ENCODE measurements at regions not wholly inside any gene's neighbourhood (a gene's known extent, or its start where the extent isn't known, plus 50 kb on each side); places are given as distances from the start of the nearest gene placed in this dataset.
A peak's percentile ranks its signal among the peaks of the same experiment; 100 is the strongest.

DNA sequence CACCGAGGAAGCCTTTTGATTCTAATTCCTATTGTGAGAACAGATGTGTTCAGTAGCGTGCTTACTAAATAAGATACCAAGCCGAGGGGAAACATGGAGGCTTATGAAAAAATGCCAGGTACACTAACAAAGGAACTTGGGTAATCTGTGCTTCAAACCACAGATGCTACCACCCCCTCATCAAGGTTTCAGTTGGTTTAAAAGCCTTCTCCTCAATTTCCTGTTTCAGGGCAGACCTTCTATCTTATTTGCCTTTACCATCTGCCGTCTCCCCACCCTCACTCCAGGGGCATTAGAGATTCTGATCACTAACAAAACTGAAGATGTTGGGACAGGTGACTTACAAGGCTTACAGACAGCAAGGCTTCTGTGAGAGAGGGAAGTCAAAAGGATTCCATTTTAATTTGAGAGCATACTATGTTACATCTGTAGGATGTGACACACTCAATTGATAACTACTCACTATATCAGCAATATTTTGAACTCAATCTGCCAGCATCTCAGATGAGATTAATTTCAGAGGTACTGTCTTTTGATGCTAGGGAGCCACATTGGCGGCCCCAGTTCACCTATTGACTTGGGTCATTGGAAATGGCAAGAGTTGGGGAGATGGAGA lies 60.6 kb upstream of the PLCL2 start (continued):
- TF ChIP-seq, protein P1, sequence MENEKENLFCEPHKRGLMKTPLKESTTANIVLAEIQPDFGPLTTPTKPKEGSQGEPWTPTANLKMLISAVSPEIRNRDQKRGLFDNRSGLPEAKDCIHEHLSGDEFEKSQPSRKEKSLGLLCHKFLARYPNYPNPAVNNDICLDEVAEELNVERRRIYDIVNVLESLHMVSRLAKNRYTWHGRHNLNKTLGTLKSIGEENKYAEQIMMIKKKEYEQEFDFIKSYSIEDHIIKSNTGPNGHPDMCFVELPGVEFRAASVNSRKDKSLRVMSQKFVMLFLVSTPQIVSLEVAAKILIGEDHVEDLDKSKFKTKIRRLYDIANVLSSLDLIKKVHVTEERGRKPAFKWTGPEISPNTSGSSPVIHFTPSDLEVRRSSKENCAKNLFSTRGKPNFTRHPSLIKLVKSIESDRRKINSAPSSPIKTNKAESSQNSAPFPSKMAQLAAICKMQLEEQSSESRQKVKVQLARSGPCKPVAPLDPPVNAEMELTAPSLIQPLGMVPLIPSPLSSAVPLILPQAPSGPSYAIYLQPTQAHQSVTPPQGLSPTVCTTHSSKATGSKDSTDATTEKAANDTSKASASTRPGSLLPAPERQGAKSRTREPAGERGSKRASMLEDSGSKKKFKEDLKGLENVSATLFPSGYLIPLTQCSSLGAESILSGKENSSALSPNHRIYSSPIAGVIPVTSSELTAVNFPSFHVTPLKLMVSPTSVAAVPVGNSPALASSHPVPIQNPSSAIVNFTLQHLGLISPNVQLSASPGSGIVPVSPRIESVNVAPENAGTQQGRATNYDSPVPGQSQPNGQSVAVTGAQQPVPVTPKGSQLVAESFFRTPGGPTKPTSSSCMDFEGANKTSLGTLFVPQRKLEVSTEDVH (IDR thresholded peaks at IDR 0.05; ENCODE audit: low read depth, partially characterized antibody) = no peak
- TF ChIP-seq ZNF217 (IDR thresholded peaks at IDR 0.05) = no peak
- TF ChIP-seq MTA3 (IDR thresholded peaks at IDR 0.05; ENCODE audit: borderline replicate concordance, low read length) = peak; percentile 72; the same call in 1 of the 2 replicates
- TF ChIP-seq HCFC1 (IDR thresholded peaks at IDR 0.05; ENCODE audit: low read length) = no peak
- TF ChIP-seq ESRRA (IDR thresholded peaks at IDR 0.05; ENCODE audit: low read length) = no peak
- TF ChIP-seq, protein P2, sequence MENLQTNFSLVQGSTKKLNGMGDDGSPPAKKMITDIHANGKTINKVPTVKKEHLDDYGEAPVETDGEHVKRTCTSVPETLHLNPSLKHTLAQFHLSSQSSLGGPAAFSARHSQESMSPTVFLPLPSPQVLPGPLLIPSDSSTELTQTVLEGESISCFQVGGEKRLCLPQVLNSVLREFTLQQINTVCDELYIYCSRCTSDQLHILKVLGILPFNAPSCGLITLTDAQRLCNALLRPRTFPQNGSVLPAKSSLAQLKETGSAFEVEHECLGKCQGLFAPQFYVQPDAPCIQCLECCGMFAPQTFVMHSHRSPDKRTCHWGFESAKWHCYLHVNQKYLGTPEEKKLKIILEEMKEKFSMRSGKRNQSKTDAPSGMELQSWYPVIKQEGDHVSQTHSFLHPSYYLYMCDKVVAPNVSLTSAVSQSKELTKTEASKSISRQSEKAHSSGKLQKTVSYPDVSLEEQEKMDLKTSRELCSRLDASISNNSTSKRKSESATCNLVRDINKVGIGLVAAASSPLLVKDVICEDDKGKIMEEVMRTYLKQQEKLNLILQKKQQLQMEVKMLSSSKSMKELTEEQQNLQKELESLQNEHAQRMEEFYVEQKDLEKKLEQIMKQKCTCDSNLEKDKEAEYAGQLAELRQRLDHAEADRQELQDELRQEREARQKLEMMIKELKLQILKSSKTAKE (IDR thresholded peaks at IDR 0.05; ENCODE audit: low read depth, poor library complexity, severe bottlenecking) = peak; percentile 26
- no peak for TF ChIP-seq FOS (IDR thresholded peaks at IDR 0.05; ENCODE audit: borderline replicate concordance, extremely low read depth, insufficient read length)
- no peak for TF ChIP-seq SMAD5 (IDR thresholded peaks at IDR 0.05; ENCODE audit: low read depth)
- TF ChIP-seq PRDM15 (CRISPR knock-in tag; IDR thresholded peaks at IDR 0.05) = no peak
- TF ChIP-seq HDAC2 (IDR thresholded peaks at IDR 0.05) = no peak
- TF ChIP-seq YY1 (IDR thresholded peaks at IDR 0.05; ENCODE audit: low read depth, low read length) = 0 out of 2 replicates have a peak, but pooled peaks have one; percentile 34
- TF ChIP-seq BMI1 (IDR thresholded peaks at IDR 0.05; ENCODE audit: borderline replicate concordance) = no peak
- TF ChIP-seq SUZ12 (IDR thresholded peaks at IDR 0.05; ENCODE audit: unreplicated experiment) = no peak
- TF ChIP-seq ELK1 (IDR thresholded peaks at IDR 0.05; ENCODE audit: low read depth, low read length) = no peak
- TF ChIP-seq CBX3 (IDR thresholded peaks at IDR 0.05; ENCODE audit: borderline replicate concordance, low read depth) = no peak
- TF ChIP-seq, protein P3, sequence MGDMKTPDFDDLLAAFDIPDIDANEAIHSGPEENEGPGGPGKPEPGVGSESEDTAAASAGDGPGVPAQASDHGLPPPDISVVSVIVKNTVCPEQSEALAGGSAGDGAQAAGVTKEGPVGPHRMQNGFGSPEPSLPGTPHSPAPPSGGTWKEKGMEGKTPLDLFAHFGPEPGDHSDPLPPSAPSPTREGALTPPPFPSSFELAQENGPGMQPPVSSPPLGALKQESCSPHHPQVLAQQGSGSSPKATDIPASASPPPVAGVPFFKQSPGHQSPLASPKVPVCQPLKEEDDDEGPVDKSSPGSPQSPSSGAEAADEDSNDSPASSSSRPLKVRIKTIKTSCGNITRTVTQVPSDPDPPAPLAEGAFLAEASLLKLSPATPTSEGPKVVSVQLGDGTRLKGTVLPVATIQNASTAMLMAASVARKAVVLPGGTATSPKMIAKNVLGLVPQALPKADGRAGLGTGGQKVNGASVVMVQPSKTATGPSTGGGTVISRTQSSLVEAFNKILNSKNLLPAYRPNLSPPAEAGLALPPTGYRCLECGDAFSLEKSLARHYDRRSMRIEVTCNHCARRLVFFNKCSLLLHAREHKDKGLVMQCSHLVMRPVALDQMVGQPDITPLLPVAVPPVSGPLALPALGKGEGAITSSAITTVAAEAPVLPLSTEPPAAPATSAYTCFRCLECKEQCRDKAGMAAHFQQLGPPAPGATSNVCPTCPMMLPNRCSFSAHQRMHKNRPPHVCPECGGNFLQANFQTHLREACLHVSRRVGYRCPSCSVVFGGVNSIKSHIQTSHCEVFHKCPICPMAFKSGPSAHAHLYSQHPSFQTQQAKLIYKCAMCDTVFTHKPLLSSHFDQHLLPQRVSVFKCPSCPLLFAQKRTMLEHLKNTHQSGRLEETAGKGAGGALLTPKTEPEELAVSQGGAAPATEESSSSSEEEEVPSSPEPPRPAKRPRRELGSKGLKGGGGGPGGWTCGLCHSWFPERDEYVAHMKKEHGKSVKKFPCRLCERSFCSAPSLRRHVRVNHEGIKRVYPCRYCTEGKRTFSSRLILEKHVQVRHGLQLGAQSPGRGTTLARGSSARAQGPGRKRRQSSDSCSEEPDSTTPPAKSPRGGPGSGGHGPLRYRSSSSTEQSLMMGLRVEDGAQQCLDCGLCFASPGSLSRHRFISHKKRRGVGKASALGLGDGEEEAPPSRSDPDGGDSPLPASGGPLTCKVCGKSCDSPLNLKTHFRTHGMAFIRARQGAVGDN (IDR thresholded peaks at IDR 0.05) = no peak
- no peak for TF ChIP-seq STAT3 (IDR thresholded peaks at IDR 0.05; ENCODE audit: low read depth, low read length)
